Panc1 (cell line): ENCODE measurements at regions not wholly inside any gene's neighbourhood (a gene's known extent, or its start where the extent isn't known, plus 50 kb on each side); places are given as distances from the start of the nearest gene placed in this dataset.

Source experiments
- ATAC-seq: fragments of 200-7000 bp; cut with Tn5 transposase; 2 replicates; pipeline ENCODE4 v1.9.1; 2020; ENCODE audit warnings: mild to moderate bottlenecking, moderate library complexity
- BruUV-seq: library from RNA; stranded (reverse); fragments of 400-500 nt; replicated peaks from 2 replicates; lab custom pipeline; 2021; lab: Mats Ljungman, UMichigan
- CTCF ChIA-PET: fragments of 300-600 bp; sonication (Branson Sonifier 250); formaldehyde crosslinking; loops from one replicate; lab custom pipeline; 2022; ENCODE audit warnings: antibody characterized with exemption; lab: Charles Lee
- POLR2A ChIA-PET: fragments of 300-600 bp; sonication (Branson Sonifier 250); formaldehyde crosslinking; loops from one replicate; lab custom pipeline; 2022; ENCODE audit warnings: antibody characterized with exemption; lab: Charles Lee
- DNase-seq: peaks from one replicate; pipeline ENCODE4 v3.0.0-alpha.2; 2010; ENCODE audit warnings: low read depth, low spot score
- H3K27ac ChIP-seq: 2 replicates; pipeline ENCODE4 v1.5.1; 2011; ENCODE audit warnings: mild to moderate bottlenecking, low read length, inconsistent platforms
- H3K27me3 ChIP-seq: fragments of 200-500 bp; sonication (Bioruptor generic); 2 replicates; pipeline ENCODE4 v1.6.0; 2014; ENCODE audit warnings: low read length, inconsistent platforms; ENCODE audit not compliant: control insufficient read depth, insufficient read depth
- H3K36me3 ChIP-seq: fragments of 200-500 bp; sonication (Bioruptor generic); 2 replicates; pipeline ENCODE4 v1.5.1; 2014; ENCODE audit warnings: inconsistent platforms, mild to moderate bottlenecking, low read length, moderate library complexity; ENCODE audit not compliant: control insufficient read depth, insufficient read depth
- H3K4me1 ChIP-seq: 2 replicates; pipeline ENCODE4 v1.5.1; 2011; ENCODE audit warnings: inconsistent platforms, mild to moderate bottlenecking, low read length, moderate library complexity; ENCODE audit not compliant: control insufficient read depth, insufficient read depth
- H3K4me3 ChIP-seq, 2 experiments: 2 replicates each; pipeline ENCODE4 v1.5.1; 2011 to 2012; ENCODE audit warnings: low read depth in 2 of 2, low read length in 2 of 2, mild to moderate bottlenecking in 2 of 2, inconsistent platforms in 1 of 2, moderate library complexity in 1 of 2
- H3K9me3 ChIP-seq: fragments of 200-500 bp; sonication (Bioruptor generic); 2 replicates; pipeline ENCODE4 v1.5.1; 2014; ENCODE audit warnings: low read depth, mild to moderate bottlenecking, inconsistent platforms, low read length, moderate library complexity; ENCODE audit not compliant: control insufficient read depth, insufficient read depth
- POLR2AphosphoS5 ChIP-seq: IDR thresholded peaks from 2 replicates; pipeline ENCODE4 v1.6.1; 2012; ENCODE audit warnings: mild to moderate bottlenecking, low read depth, low read length, moderate library complexity
- REST ChIP-seq, 2 experiments: IDR thresholded peaks; 2 replicates each; pipeline ENCODE4 v1.6.1; 2011 to 2012; ENCODE audit warnings: low read depth in 2 of 2, control low read depth in 1 of 2, low read length in 1 of 2, mild to moderate bottlenecking in 1 of 2, moderate library complexity in 1 of 2; ENCODE audit not compliant: insufficient read depth in 1 of 2
- SIN3A ChIP-seq: IDR thresholded peaks from 2 replicates; pipeline ENCODE4 v1.6.1; 2012; ENCODE audit warnings: low read depth, mild to moderate bottlenecking, low read length, moderate library complexity, borderline replicate concordance; ENCODE audit not compliant: insufficient read depth
- TCF7L2 ChIP-seq: IDR thresholded peaks from 2 replicates; pipeline ENCODE4 v1.6.1; 2011; ENCODE audit warnings: mild to moderate bottlenecking, low read depth, low read length, inconsistent platforms
- in situ Hi-C: cut with HindIII; loops from 2 replicates; pipeline ENCODE4 v1.10.0; 2016; ENCODE audit warnings: low sequenced_read_pairs, low pct_unique_long_range_greater_than_20kb
- intact Hi-C: fragments of 100-400 bp; cut with micrococcal nuclease; formaldehyde crosslinking; loops from one replicate; pipeline ENCODE4 v1.10.0; 2022; ENCODE audit not compliant: unreplicated experiment
- TF ChIP-seq, protein P1 (sequence below): fragments of 450-650 bp; IDR thresholded peaks from 2 replicates; pipeline ENCODE4 v1.5.1; 2017; ENCODE audit warnings: mild to moderate bottlenecking

DNA sequence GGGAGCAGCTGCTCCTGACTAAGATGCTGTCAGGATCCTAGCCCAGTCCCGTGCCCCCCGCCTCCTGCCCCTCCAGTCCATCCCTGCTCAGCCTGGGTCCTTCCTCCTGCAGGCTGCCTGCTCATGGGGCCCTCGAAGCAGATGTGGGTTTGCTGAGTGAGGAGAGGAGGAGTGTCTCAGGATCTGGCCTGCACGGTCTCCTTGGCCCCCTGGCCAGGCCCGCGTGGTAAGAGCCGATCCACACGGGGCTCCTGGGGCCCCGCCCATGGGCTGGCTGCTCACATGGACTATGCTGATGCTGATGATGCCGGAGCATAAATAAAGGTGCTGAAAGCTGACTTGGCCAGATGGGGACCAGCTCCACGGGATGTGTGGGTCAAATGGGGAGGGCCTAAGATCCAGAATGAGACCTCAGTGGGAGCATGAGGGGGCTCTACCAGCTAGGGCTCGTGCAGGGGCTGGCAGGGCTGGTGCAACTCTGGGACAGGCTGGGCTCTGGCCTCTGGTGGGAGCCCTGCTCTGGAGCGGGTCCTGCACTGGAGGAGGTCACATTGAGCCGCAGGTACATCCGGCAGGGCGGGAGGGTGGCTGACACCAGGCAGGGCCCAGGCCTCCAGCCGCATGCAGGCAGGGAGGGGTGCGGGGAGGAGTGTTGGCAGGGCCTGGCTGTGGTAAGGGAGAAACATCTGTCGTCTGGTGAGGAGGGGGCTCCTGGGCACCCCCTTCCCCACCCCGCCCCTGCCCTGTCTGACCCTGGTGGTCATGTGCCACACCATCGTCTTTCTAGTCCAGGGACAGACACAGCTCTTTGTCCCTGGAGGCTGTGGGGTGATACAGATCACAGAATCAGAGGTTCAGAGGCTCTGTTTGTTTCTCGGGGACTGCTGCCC is 275.3 kb upstream of the HDAC4 start:
- peaks cover 10% of the 10 kb centered on the region for H3K27me3 ChIP-seq
- intact Hi-C loops (no loop called here), in situ Hi-C loops (no loop called here)
- ChIA-PET POLR2A (no interaction called here), CTCF (no interaction called here)
- ATAC-seq: no peak
- H3K4me1 ChIP-seq: no peaks in the 10 kb centered on the region
- no peaks in the 10 kb centered on the region for H3K9me3 ChIP-seq
- no peak overlapping the region for H3K4me3 ChIP-seq
- no peak for TF ChIP-seq SIN3A
- H3K36me3 ChIP-seq: no peaks in the 10 kb centered on the region
- DNase-seq: no peak
- BruUV-seq: no TSS peak
- H3K27ac ChIP-seq: no peak overlapping the region

DNA sequence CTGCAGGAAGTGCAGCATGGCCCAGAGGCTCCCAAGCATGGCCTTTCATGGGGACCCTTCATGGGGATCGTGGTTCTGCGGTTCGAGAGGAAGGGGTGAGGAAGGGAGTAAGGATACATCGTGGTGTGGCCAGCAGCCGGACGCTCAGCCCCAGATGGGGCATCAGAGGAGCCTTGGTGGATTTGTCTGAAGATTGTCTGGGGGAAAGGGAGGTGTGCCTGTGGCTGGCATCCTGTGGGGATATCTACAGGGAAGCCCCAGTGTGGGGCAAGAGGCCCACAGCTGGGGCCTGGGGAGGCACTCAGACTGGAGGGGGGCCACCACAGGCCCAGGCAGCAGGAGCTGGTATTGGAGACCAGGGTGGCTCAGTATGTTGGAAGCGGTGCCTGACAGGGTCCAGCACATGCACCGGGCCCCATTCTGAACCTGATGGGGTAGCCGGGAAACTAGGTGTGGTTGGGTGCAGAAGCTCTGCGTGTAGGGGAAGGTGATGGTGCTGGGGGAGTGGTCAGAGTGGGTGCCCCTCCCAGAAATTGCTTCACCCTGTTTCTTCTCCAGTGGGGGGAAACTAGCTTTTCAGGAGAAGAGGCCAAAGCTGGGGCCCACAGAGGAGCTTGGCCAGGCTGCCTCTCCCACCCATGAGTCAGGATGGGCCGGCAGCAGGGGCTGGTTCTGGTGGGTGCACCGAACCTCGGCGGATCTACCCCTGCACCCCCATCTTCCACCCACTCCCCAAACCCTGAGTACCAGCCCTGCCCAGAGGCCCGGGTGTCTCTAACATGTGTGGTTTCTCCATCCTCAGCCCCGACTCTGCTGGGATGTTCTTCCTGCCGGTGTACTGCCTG is 274.4 kb upstream of the HDAC4 start:
- POLR2A ChIA-PET: no interaction called here
- TF ChIP-seq, protein P1, sequence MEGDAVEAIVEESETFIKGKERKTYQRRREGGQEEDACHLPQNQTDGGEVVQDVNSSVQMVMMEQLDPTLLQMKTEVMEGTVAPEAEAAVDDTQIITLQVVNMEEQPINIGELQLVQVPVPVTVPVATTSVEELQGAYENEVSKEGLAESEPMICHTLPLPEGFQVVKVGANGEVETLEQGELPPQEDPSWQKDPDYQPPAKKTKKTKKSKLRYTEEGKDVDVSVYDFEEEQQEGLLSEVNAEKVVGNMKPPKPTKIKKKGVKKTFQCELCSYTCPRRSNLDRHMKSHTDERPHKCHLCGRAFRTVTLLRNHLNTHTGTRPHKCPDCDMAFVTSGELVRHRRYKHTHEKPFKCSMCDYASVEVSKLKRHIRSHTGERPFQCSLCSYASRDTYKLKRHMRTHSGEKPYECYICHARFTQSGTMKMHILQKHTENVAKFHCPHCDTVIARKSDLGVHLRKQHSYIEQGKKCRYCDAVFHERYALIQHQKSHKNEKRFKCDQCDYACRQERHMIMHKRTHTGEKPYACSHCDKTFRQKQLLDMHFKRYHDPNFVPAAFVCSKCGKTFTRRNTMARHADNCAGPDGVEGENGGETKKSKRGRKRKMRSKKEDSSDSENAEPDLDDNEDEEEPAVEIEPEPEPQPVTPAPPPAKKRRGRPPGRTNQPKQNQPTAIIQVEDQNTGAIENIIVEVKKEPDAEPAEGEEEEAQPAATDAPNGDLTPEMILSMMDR: no peak
- TF ChIP-seq TCF7L2 (no peak), POLR2AphosphoS5 (no peak), SIN3A (no peak), REST (IDR thresholded peaks at IDR 0.05; ENCODE audit: insufficient read depth in 1 of 2, low read depth in 2 of 2, low read length in 1 of 2) (no peak)
- in situ Hi-C loops: no loop called here

More for the DNA sequence above, 274.4 kb upstream of the HDAC4 start:
- H3K27me3 ChIP-seq: peaks cover 2% of the 10 kb centered on the region
- no peaks in the 10 kb centered on the region for H3K4me1 ChIP-seq
- DNase-seq (no peak), ATAC-seq (no peak)
- no peaks in the 10 kb centered on the region for H3K9me3 ChIP-seq
- CTCF ChIA-PET: no interaction called here
- H3K4me3 ChIP-seq: no peak overlapping the region
- intact Hi-C loops: no loop called here
- no TSS peak for BruUV-seq
- no peak overlapping the region for H3K27ac ChIP-seq
- no peaks in the 10 kb centered on the region for H3K36me3 ChIP-seq
